ENCODE measurements at regions not wholly inside any gene's neighbourhood (a gene's known extent, or its start where the extent isn't known, plus 50 kb on each side); places are given as distances from the start of the nearest gene placed in this dataset.
"Not testable (repeated sequence)": the region's sequence is repeated elsewhere in the genome, so short reads cannot be mapped to it uniquely, and the experiment has no call there.

DNA sequence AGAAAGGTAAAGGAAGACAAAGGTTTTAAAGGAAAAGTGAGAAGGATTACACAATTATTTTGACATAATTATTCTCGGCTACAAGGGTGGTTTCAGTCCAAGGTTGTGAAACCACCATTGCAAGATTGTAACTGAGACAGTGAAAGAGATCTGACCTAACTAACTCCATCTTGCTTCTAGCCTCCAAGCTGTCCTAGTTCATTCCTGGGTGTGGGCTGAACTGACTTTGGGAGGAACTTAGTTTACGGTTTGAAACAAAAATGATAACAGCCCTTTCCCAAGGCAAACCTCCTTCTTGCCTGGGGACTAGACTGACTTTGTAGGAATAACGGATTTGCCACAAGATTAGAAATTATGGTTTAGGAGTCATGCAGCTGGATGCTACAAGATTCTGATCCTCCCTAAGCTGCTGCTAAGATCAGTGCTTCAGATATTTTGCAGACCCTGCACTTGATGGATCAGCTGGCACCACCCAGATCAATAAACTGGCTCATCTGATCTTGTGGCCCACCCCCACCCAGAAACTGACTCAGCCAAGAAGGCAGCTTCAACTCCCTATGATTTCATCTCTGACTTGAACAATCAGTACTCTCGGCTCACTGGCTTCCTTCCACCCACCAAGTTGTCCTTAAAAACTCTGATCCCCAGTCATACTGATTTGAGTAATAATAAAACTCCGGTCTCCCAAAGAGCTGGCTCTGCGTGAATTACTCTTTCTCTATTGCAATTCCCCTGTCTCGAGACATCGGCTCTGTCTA, 57.7 kb upstream of the AADACL2 start:
- Histone ChIP-seq H3K4me2 (replicated peaks; ENCODE audit: low read depth, low read length, poor library complexity, severe bottlenecking) (no peak overlapping the region), H3K27ac (ENCODE audit: low read length in 2 of 2) (no peak overlapping the region), H3K9ac (ENCODE audit: low read length) (no peak overlapping the region), H3K36me3 (replicated peaks in 1 of 2; ENCODE audit: control extremely low read depth in 1 of 2, control insufficient read depth in 1 of 2, extremely low read depth in 1 of 2, insufficient read depth in 2 of 2, low read length in 1 of 2) (no peaks in the 10 kb centered on the region), H3K4me3 (ENCODE audit: control extremely low read depth in 1 of 5, extremely low read depth in 1 of 5, insufficient read depth in 1 of 5, low read depth in 2 of 5, low read length in 4 of 5) (no peak overlapping the region), H2AFZ (ENCODE audit: insufficient read depth, low read depth, low read length, poor library complexity, severe bottlenecking) (no peak overlapping the region), H3K27me3 (replicated peaks in 1 of 4; ENCODE audit: control extremely low read depth in 1 of 4, control insufficient read depth in 3 of 4, insufficient read depth in 4 of 4, low read length in 3 of 4) (no peaks in the 10 kb centered on the region), H3K4me1 (ENCODE audit: control insufficient read depth in 2 of 2, insufficient read depth in 2 of 2, low read length in 2 of 2) (no peaks in the 10 kb centered on the region), H3K79me2 (ENCODE audit: control insufficient read depth, insufficient read depth, low read length) (no peaks in the 10 kb centered on the region), H3K9me3 (ENCODE audit: control extremely low read depth in 1 of 3, control insufficient read depth in 2 of 3, insufficient read depth in 1 of 3, low read length in 2 of 3) (no peaks in the 10 kb centered on the region), H4K20me1 (ENCODE audit: control insufficient read depth, insufficient read depth, low read length, poor library complexity, severe bottlenecking) (no peaks in the 10 kb centered on the region)
- intact Hi-C loops (cut with micrococcal nuclease), result no loop called here
- Mint-ChIP-seq H3K4me1 (no peaks in the 10 kb centered on the region), H3K27ac (no peak overlapping the region), H3K4me3 (no peak overlapping the region), H3K9me3 (ENCODE audit: insufficient read depth) (no peaks in the 10 kb centered on the region), H3K27me3 (no peaks in the 10 kb centered on the region)
- POLR2A ChIA-PET, result no interaction called here
- no peak for DNase-seq
- ATAC-seq (ENCODE audit: low read depth), result no peak
- CTCF ChIA-PET, result no interaction called here
- 71% methylated on average over 1 of the region's 8 CpGs for WGBS (ENCODE audit: insufficient coverage)
- TF ChIP-seq EZH2 (IDR thresholded peaks at IDR 0.05; ENCODE audit: borderline replicate concordance, insufficient read depth, low read depth, low read length, poor library complexity, severe bottlenecking), result no peak
- TF ChIP-seq, protein P1, sequence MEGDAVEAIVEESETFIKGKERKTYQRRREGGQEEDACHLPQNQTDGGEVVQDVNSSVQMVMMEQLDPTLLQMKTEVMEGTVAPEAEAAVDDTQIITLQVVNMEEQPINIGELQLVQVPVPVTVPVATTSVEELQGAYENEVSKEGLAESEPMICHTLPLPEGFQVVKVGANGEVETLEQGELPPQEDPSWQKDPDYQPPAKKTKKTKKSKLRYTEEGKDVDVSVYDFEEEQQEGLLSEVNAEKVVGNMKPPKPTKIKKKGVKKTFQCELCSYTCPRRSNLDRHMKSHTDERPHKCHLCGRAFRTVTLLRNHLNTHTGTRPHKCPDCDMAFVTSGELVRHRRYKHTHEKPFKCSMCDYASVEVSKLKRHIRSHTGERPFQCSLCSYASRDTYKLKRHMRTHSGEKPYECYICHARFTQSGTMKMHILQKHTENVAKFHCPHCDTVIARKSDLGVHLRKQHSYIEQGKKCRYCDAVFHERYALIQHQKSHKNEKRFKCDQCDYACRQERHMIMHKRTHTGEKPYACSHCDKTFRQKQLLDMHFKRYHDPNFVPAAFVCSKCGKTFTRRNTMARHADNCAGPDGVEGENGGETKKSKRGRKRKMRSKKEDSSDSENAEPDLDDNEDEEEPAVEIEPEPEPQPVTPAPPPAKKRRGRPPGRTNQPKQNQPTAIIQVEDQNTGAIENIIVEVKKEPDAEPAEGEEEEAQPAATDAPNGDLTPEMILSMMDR (IDR thresholded peaks at IDR 0.05), result no peak

DNA sequence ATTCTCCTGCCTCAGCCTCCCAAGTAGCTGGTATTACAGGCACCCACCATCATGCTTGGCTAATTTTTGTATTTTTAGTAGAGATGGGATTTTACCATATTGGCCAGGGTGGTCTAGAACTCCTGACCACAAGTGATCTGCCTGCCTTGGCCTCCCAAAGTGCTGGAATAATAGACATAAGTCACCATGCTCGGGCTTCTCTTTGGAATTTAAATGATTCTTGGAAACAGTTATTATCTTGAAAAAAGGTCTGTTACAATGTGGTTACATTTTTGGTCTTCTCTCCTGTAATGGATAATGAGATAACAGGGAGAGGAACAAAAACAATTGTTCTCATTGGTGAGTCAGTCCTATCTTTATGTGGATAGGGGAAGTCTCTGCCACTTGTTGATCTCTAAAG, 59.8 kb upstream of the AADACL2 start:
- H3K4me3 ChIP-seq (ENCODE audit: control extremely low read depth in 1 of 5, extremely low read depth in 1 of 5, insufficient read depth in 1 of 5, low read depth in 2 of 5, low read length in 4 of 5), result no peak overlapping the region
- H3K9ac ChIP-seq (ENCODE audit: low read length), result no peak overlapping the region
- no peaks in the 10 kb centered on the region for H3K79me2 ChIP-seq (ENCODE audit: control insufficient read depth, insufficient read depth, low read length)
- H3K27me3 ChIP-seq (replicated peaks in 1 of 4; ENCODE audit: control extremely low read depth in 1 of 4, control insufficient read depth in 3 of 4, insufficient read depth in 4 of 4, low read length in 3 of 4), result no peaks in the 10 kb centered on the region
- no peaks in the 10 kb centered on the region for H3K4me1 Mint-ChIP-seq
- no peaks in the 10 kb centered on the region for H3K36me3 ChIP-seq (replicated peaks in 1 of 2; ENCODE audit: control extremely low read depth in 1 of 2, control insufficient read depth in 1 of 2, extremely low read depth in 1 of 2, insufficient read depth in 2 of 2, low read length in 1 of 2)
- TF ChIP-seq EZH2 (IDR thresholded peaks at IDR 0.05; ENCODE audit: borderline replicate concordance, insufficient read depth, low read depth, low read length, poor library complexity, severe bottlenecking), result no peak
- TF ChIP-seq, protein P1 (IDR thresholded peaks at IDR 0.05), result no peak
- no peaks in the 10 kb centered on the region for H3K9me3 ChIP-seq (ENCODE audit: control extremely low read depth in 1 of 3, control insufficient read depth in 2 of 3, insufficient read depth in 1 of 3, low read length in 2 of 3)
- H3K9me3 Mint-ChIP-seq (ENCODE audit: insufficient read depth), result no peaks in the 10 kb centered on the region
- H4K20me1 ChIP-seq (ENCODE audit: control insufficient read depth, insufficient read depth, low read length, poor library complexity, severe bottlenecking), result no peaks in the 10 kb centered on the region
- no peak for ATAC-seq (ENCODE audit: low read depth)
- H3K4me2 ChIP-seq (replicated peaks; ENCODE audit: low read depth, low read length, poor library complexity, severe bottlenecking), result no peak overlapping the region
- no peaks in the 10 kb centered on the region for H3K4me1 ChIP-seq (ENCODE audit: control insufficient read depth in 2 of 2, insufficient read depth in 2 of 2, low read length in 2 of 2)
- H3K27me3 Mint-ChIP-seq, result no peaks in the 10 kb centered on the region
- no peak overlapping the region for H3K27ac ChIP-seq (ENCODE audit: low read length in 2 of 2)
- ChIA-PET CTCF (no interaction called here), POLR2A (no interaction called here)
- 86% methylated on average over 1 of the region's 1 CpG for WGBS (ENCODE audit: insufficient coverage)
- no peak for DNase-seq
- intact Hi-C loops (cut with micrococcal nuclease), result no loop called here
- H3K27ac Mint-ChIP-seq, result no peak overlapping the region
- no peak overlapping the region for H2AFZ ChIP-seq (ENCODE audit: insufficient read depth, low read depth, low read length, poor library complexity, severe bottlenecking)
- H3K4me3 Mint-ChIP-seq, result no peak overlapping the region

DNA sequence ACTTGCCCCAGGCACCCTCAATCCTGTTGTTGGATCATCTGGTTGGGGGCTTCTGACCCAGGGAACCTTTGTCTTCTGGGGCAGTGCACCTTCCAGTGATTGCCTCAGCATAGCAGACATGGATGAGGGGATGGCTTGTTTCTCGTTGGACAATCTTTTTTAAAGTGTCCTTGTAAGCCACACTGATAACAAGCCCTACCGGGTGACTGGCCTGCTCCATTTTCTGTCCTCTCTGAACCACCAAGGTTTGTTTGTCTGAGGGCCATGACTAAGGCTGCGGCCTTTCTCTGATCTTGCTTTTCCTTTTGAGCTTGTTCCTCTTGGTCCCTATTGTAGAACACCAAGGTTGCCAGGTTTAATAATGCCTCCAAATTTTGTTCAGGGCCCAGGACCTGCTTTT, 66.0 kb upstream of the AADACL2 start:
- H3K4me1 Mint-ChIP-seq, POLR2A ChIA-PET: not testable (repeated sequence)

More for the DNA sequence above, 66.0 kb upstream of the AADACL2 start:
- H3K4me3 Mint-ChIP-seq; CTCF ChIA-PET; H3K4me1 ChIP-seq (ENCODE audit: control insufficient read depth in 2 of 2, insufficient read depth in 2 of 2, low read length in 2 of 2); H3K4me2 ChIP-seq (replicated peaks; ENCODE audit: low read depth, low read length, poor library complexity, severe bottlenecking); intact Hi-C loops (cut with micrococcal nuclease); H3K79me2 ChIP-seq (ENCODE audit: control insufficient read depth, insufficient read depth, low read length); DNase-seq; H3K9ac ChIP-seq (ENCODE audit: low read length); H3K36me3 ChIP-seq (replicated peaks in 1 of 2; ENCODE audit: control extremely low read depth in 1 of 2, control insufficient read depth in 1 of 2, extremely low read depth in 1 of 2, insufficient read depth in 2 of 2, low read length in 1 of 2); H3K27me3 ChIP-seq (replicated peaks in 1 of 4; ENCODE audit: control extremely low read depth in 1 of 4, control insufficient read depth in 3 of 4, insufficient read depth in 4 of 4, low read length in 3 of 4); H3K27me3 Mint-ChIP-seq; H2AFZ ChIP-seq (ENCODE audit: insufficient read depth, low read depth, low read length, poor library complexity, severe bottlenecking); H3K27ac Mint-ChIP-seq; H4K20me1 ChIP-seq (ENCODE audit: control insufficient read depth, insufficient read depth, low read length, poor library complexity, severe bottlenecking); H3K4me3 ChIP-seq (ENCODE audit: control extremely low read depth in 1 of 5, extremely low read depth in 1 of 5, insufficient read depth in 1 of 5, low read depth in 2 of 5, low read length in 4 of 5); H3K9me3 ChIP-seq (ENCODE audit: control extremely low read depth in 1 of 3, control insufficient read depth in 2 of 3, insufficient read depth in 1 of 3, low read length in 2 of 3); ATAC-seq (ENCODE audit: low read depth); H3K27ac ChIP-seq (ENCODE audit: low read length in 2 of 2); H3K9me3 Mint-ChIP-seq (ENCODE audit: insufficient read depth): not testable (repeated sequence)
- WGBS (ENCODE audit: insufficient coverage), result 93% methylated on average over 3 of the region's 3 CpGs
